ENCODE measurements at regions not wholly inside any gene's neighbourhood (a gene's known extent, or its start where the extent isn't known, plus 50 kb on each side); places are given as distances from the start of the nearest gene placed in this dataset.

DNA sequence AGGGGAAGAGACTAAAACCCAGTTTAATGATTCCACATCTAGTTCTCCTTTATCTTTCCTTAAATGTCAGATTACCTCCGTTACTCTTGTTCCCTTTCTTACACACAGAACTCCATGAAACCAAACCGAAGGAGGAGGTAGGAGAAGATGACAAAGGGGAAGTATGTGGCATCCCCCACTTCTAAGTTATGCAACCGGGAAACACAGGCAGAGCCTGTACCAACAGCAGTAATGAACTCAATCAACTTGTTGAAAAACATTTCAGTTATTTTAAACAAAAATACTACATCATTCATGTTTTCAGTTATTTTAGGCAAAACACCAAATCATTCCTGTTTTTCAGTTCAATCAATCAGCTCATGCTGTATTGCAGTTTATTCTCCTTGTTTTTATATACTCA, 101.8 kb downstream of the PCSK1 start:
- TF ChIP-seq, protein P1, sequence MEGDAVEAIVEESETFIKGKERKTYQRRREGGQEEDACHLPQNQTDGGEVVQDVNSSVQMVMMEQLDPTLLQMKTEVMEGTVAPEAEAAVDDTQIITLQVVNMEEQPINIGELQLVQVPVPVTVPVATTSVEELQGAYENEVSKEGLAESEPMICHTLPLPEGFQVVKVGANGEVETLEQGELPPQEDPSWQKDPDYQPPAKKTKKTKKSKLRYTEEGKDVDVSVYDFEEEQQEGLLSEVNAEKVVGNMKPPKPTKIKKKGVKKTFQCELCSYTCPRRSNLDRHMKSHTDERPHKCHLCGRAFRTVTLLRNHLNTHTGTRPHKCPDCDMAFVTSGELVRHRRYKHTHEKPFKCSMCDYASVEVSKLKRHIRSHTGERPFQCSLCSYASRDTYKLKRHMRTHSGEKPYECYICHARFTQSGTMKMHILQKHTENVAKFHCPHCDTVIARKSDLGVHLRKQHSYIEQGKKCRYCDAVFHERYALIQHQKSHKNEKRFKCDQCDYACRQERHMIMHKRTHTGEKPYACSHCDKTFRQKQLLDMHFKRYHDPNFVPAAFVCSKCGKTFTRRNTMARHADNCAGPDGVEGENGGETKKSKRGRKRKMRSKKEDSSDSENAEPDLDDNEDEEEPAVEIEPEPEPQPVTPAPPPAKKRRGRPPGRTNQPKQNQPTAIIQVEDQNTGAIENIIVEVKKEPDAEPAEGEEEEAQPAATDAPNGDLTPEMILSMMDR (conservative IDR thresholded peaks at IDR 0.05): no peak
- DNase-seq (ENCODE audit: low read depth, low spot score): no peak
- H3K9me3 Mint-ChIP-seq: no peaks in the 10 kb centered on the region
- H3K27ac Mint-ChIP-seq (ENCODE audit: unreplicated experiment): no peak overlapping the region
- H3K4me3 Mint-ChIP-seq: no peak overlapping the region
- H3K27me3 Mint-ChIP-seq (ENCODE audit: low read depth): no peaks in the 10 kb centered on the region
- H3K4me1 Mint-ChIP-seq: peaks cover 11% of the 10 kb centered on the region
- H3K36me3 Mint-ChIP-seq (ENCODE audit: low read depth): no peaks in the 10 kb centered on the region

GRCh38 chr5:96330530-96331140, 102.4 kb downstream of the PCSK1 start:
- Mint-ChIP-seq H3K4me3 (no peak overlapping the region), H3K36me3 (ENCODE audit: low read depth) (no peaks in the 10 kb centered on the region), H3K9me3 (peaks cover 2% of the 10 kb centered on the region), H3K27me3 (ENCODE audit: low read depth) (no peaks in the 10 kb centered on the region), H3K27ac (ENCODE audit: unreplicated experiment) (no peak overlapping the region), H3K4me1 (peaks cover 11% of the 10 kb centered on the region)
- DNase-seq (ENCODE audit: low read depth, low spot score): no peak
- TF ChIP-seq, protein P1 (conservative IDR thresholded peaks at IDR 0.05): no peak

GRCh38 chr5:96329886-96330529, 103.0 kb downstream of the PCSK1 start:
- Mint-ChIP-seq H3K27me3 (ENCODE audit: low read depth) (no peaks in the 10 kb centered on the region), H3K4me1 (peaks cover 11% of the 10 kb centered on the region), H3K9me3 (peaks cover 2% of the 10 kb centered on the region), H3K27ac (ENCODE audit: unreplicated experiment) (no peak overlapping the region), H3K4me3 (no peak overlapping the region), H3K36me3 (ENCODE audit: low read depth) (no peaks in the 10 kb centered on the region)
- no peak for DNase-seq (ENCODE audit: low read depth, low spot score)
- TF ChIP-seq, protein P1 (conservative IDR thresholded peaks at IDR 0.05): no peak

DNA sequence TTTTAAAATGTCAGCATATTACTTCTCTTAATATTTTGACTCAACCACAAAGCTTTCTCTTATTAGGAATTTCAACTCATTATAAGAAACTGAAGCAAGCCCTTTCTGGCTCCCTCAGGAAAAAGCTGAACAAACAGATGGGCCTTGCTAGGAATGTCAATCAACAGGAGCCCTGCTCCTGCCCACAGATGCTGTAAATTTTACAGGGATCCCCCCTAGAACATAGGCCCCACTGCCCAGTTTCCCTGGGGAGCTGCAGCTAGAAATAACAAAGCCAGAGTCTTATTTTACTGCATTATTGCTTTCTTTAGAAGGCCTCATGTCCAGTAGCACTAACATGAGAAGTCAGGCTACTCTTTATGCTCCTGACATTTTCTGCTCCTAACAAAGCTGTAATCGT, 103.8 kb downstream of the PCSK1 start:
- no peaks in the 10 kb centered on the region for H3K36me3 Mint-ChIP-seq (ENCODE audit: low read depth)

DNA sequence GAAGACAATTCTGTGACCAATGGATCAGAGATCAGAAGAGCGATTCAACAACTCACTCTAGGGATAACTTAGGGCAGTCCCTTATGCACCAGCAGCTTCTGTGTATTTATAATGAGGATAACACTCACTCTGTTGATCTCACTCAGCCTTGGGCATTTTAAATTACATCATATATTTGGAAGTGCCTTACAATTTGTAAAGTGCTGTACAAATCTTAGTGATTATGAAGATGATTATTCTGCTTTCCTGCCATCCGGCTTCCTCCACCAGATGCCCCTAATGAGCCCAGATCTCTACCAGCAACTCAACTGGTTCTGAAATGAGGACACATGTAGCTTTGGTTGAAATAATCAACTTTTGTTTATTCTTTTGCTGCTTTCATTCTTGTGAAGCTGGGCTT, 105.3 kb downstream of the PCSK1 start:
- TF ChIP-seq, protein P1 (conservative IDR thresholded peaks at IDR 0.05): no peak
- Mint-ChIP-seq H3K9me3 (peaks cover 2% of the 10 kb centered on the region), H3K27me3 (ENCODE audit: low read depth) (no peaks in the 10 kb centered on the region), H3K36me3 (ENCODE audit: low read depth) (no peaks in the 10 kb centered on the region), H3K27ac (ENCODE audit: unreplicated experiment) (no peak overlapping the region), H3K4me3 (no peak overlapping the region), H3K4me1 (peaks cover 7% of the 10 kb centered on the region)
- no peak for DNase-seq (ENCODE audit: low read depth, low spot score)

More for the DNA sequence above, 103.8 kb downstream of the PCSK1 start:
- H3K4me1 Mint-ChIP-seq: peaks cover 11% of the 10 kb centered on the region
- H3K27me3 Mint-ChIP-seq (ENCODE audit: low read depth): no peaks in the 10 kb centered on the region
- no peak overlapping the region for H3K4me3 Mint-ChIP-seq
- no peak overlapping the region for H3K27ac Mint-ChIP-seq (ENCODE audit: unreplicated experiment)
- TF ChIP-seq, protein P1 (conservative IDR thresholded peaks at IDR 0.05): no peak
- H3K9me3 Mint-ChIP-seq: peaks cover 2% of the 10 kb centered on the region
- DNase-seq (ENCODE audit: low read depth, low spot score): no peak

Data from neural crest cell (in vitro differentiated cells).